B cell (primary cell): ENCODE measurements at regions not wholly inside any gene's neighbourhood (a gene's known extent, or its start where the extent isn't known, plus 50 kb on each side); places are given as distances from the start of the nearest gene placed in this dataset.
A peak's percentile ranks its signal among the peaks of the same experiment; 100 is the strongest.

ENCODE experiments used
- ATAC-seq: fragments of 200-7000 bp; cut with Tn5 transposase; one replicate; pipeline ENCODE4 v1.10.0; 2021; ENCODE audit warnings: low read depth, mild to moderate bottlenecking, moderate number of reproducible peaks, moderate library complexity
- CTCF ChIA-PET: fragments of 350-600 bp; sonication (Branson Sonifier 250); formaldehyde crosslinking; loops from one replicate; lab custom pipeline; 2021; ENCODE audit warnings: antibody characterized with exemption, inconsistent platforms; lab: Charles Lee
- POLR2A ChIA-PET: fragments of 350-600 bp; sonication (Branson Sonifier 250); formaldehyde crosslinking; loops from one replicate; lab custom pipeline; 2021; ENCODE audit warnings: antibody characterized with exemption; lab: Charles Lee
- DNase-seq: peaks from one replicate; pipeline ENCODE4 v3.0.0; 2013
- H2AFZ ChIP-seq: 2 replicates; pipeline ENCODE4 v1.6.1; 2012; ENCODE audit warnings: mild to moderate bottlenecking, low read depth, low read length; ENCODE audit not compliant: insufficient read depth, poor library complexity, severe bottlenecking
- H3K27ac ChIP-seq, 2 donors: 1 replicate in 1 of 2; 2 replicates in 1 of 2; pipeline ENCODE4 v1.5.1; 2012 to 2013; ENCODE audit warnings: low read length in 2 of 2, mild to moderate bottlenecking in 2 of 2, moderate library complexity in 1 of 2
- H3K27me3 ChIP-seq, 4 experiments: fragments of 200-600 bp in 1 of 4; sonication (generic) in 1 of 4; replicated peaks in 1 of 4; 1 replicate in 2 of 4; 2 replicates in 2 of 4; pipeline versions ENCODE4 v1.6.1 to v1.7.0; 2013 to 2016; ENCODE audit warnings: low read length in 3 of 4, mild to moderate bottlenecking in 2 of 4, mixed read lengths in 1 of 4, moderate library complexity in 1 of 4; ENCODE audit not compliant: insufficient read depth in 4 of 4, control insufficient read depth in 3 of 4; ENCODE audit errors: control extremely low read depth in 1 of 4
- H3K36me3 ChIP-seq, 2 experiments: replicated peaks in 1 of 2; 1 replicate in 1 of 2; 2 replicates in 1 of 2; pipeline versions ENCODE4 v1.6.1 to v1.7.1; 2013; ENCODE audit warnings: low read length in 1 of 2; ENCODE audit not compliant: insufficient read depth in 2 of 2, control insufficient read depth in 1 of 2; ENCODE audit errors: control extremely low read depth in 1 of 2, extremely low read depth in 1 of 2
- H3K4me1 ChIP-seq, 2 donors: fragments of 200-600 bp in 1 of 2; sonication (generic) in 1 of 2; 1 replicate in 1 of 2; 2 replicates in 1 of 2; pipeline versions ENCODE4 v1.5.1 to v1.6.1; 2013 to 2017; ENCODE audit warnings: low read length in 2 of 2; ENCODE audit not compliant: control insufficient read depth in 2 of 2, insufficient read depth in 2 of 2
- H3K4me2 ChIP-seq: replicated peaks from 2 replicates; pipeline ENCODE3; 2012; ENCODE audit warnings: mild to moderate bottlenecking, low read depth, low read length; ENCODE audit not compliant: poor library complexity, severe bottlenecking
- H3K4me3 ChIP-seq, 5 experiments: fragments of 200-600 bp in 1 of 5; sonication (generic) in 1 of 5; 1 replicate in 3 of 5; 2 replicates in 2 of 5; pipeline versions ENCODE4 v1.5.1 to v1.7.0; 2011 to 2016; ENCODE audit warnings: low read length in 4 of 5, mild to moderate bottlenecking in 4 of 5, low read depth in 2 of 5, control low read depth in 1 of 5, moderate library complexity in 1 of 5; ENCODE audit not compliant: insufficient read depth in 1 of 5; ENCODE audit errors: control extremely low read depth in 1 of 5, extremely low read depth in 1 of 5
- H3K79me2 ChIP-seq: fragments of 200-600 bp; sonication (generic); one replicate; pipeline ENCODE4 v1.6.0; 2016; ENCODE audit warnings: low read length; ENCODE audit not compliant: control insufficient read depth, insufficient read depth
- H3K9ac ChIP-seq: fragments of 200-600 bp; sonication (generic); 2 replicates; pipeline ENCODE4 v1.6.1; 2017; ENCODE audit warnings: mild to moderate bottlenecking, low read length, moderate library complexity
- H3K9me3 ChIP-seq, 3 donors: one replicate each; pipeline versions ENCODE4 v1.6.1 to v1.7.1; 2013; ENCODE audit warnings: low read length in 2 of 3; ENCODE audit not compliant: control insufficient read depth in 2 of 3, insufficient read depth in 1 of 3; ENCODE audit errors: control extremely low read depth in 1 of 3
- H4K20me1 ChIP-seq: 2 replicates; pipeline ENCODE4 v1.6.0; 2012; ENCODE audit warnings: mild to moderate bottlenecking, low read length; ENCODE audit not compliant: insufficient read depth, control insufficient read depth, poor library complexity, severe bottlenecking
- H3K27ac Mint-ChIP-seq: one replicate; pipeline ENCODE4 v1.8.0; 2021; ENCODE audit warnings: mixed read lengths
- H3K27me3 Mint-ChIP-seq: one replicate; pipeline ENCODE4 v1.8.0; 2021; ENCODE audit warnings: mixed read lengths
- H3K4me1 Mint-ChIP-seq: one replicate; pipeline ENCODE4 v1.8.0; 2021; ENCODE audit warnings: mixed read lengths
- H3K4me3 Mint-ChIP-seq: one replicate; pipeline ENCODE4 v1.8.0; 2021; ENCODE audit warnings: mixed read lengths
- H3K9me3 Mint-ChIP-seq: one replicate; pipeline ENCODE4 v1.8.0; 2022; ENCODE audit warnings: mixed read lengths; ENCODE audit not compliant: insufficient read depth
- EZH2 ChIP-seq: IDR thresholded peaks from 2 replicates; pipeline ENCODE4 v1.6.1; 2012; ENCODE audit warnings: borderline replicate concordance, low read depth, mild to moderate bottlenecking, moderate library complexity, low read length; ENCODE audit not compliant: insufficient read depth, poor library complexity, severe bottlenecking
- WGBS: methylation state at CpG from one replicate; pipeline ENCODE4 v1.1.5; 2013; ENCODE audit warnings: missing lambda C conversion rate; ENCODE audit not compliant: insufficient coverage; 5-methylcytosine and 5-hydroxymethylcytosine counted together
- intact Hi-C: fragments of 100-400 bp; cut with micrococcal nuclease; formaldehyde crosslinking; loops from one replicate; pipeline ENCODE4 v1.10.0; 2022
- TF ChIP-seq, protein P1 (sequence below): fragments of 200-600 bp; IDR thresholded peaks from one replicate; pipeline ENCODE4 v1.8.0; 2022; ENCODE audit warnings: antibody characterized with exemption, mild to moderate bottlenecking

- H3K4me2 ChIP-seq = no peak overlapping the region
- H3K4me1 ChIP-seq = peaks cover 34 to 45% of the 10 kb centered on the region in 2 donors
- H3K9ac ChIP-seq = no peak overlapping the region
- H3K36me3 ChIP-seq = no peaks in the 10 kb centered on the region
- H3K79me2 ChIP-seq = no peaks in the 10 kb centered on the region
- Mint-ChIP-seq H3K9me3 (no peaks in the 10 kb centered on the region), H3K27ac (peak overlapping the region; percentile 97), H3K4me1 (peaks cover 44% of the 10 kb centered on the region), H3K4me3 (peak overlapping the region; percentile 75), H3K27me3 (no peaks in the 10 kb centered on the region)
- CTCF ChIA-PET = no interaction called here
- H3K4me3 ChIP-seq = no peak overlapping the region
- no peaks in the 10 kb centered on the region for H4K20me1 ChIP-seq
- intact Hi-C loops = loop anchor here (2.0 kb wide), 1 partner anchor 76 kb away; no protein-coding TSS in a partner anchor
- no peak for TF ChIP-seq EZH2
- TF ChIP-seq, protein P1, sequence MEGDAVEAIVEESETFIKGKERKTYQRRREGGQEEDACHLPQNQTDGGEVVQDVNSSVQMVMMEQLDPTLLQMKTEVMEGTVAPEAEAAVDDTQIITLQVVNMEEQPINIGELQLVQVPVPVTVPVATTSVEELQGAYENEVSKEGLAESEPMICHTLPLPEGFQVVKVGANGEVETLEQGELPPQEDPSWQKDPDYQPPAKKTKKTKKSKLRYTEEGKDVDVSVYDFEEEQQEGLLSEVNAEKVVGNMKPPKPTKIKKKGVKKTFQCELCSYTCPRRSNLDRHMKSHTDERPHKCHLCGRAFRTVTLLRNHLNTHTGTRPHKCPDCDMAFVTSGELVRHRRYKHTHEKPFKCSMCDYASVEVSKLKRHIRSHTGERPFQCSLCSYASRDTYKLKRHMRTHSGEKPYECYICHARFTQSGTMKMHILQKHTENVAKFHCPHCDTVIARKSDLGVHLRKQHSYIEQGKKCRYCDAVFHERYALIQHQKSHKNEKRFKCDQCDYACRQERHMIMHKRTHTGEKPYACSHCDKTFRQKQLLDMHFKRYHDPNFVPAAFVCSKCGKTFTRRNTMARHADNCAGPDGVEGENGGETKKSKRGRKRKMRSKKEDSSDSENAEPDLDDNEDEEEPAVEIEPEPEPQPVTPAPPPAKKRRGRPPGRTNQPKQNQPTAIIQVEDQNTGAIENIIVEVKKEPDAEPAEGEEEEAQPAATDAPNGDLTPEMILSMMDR = no peak
- H3K9me3 ChIP-seq = no peaks in the 10 kb centered on the region
- POLR2A ChIA-PET = interaction anchor here (2.1 to 5.5 kb wide), 2 partner anchors 76 to 80 kb away, joined by 4 to 41 read pairs; partner anchors contain the start of gene MID1IP1
- no peak for DNase-seq
- no peaks in the 10 kb centered on the region for H3K27me3 ChIP-seq
- WGBS = 0% methylated on average over 1 of the region's 2 CpGs
- H2AFZ ChIP-seq = no peak overlapping the region
- ATAC-seq = no peak
- peak overlapping the region in 1 of 2 donors; percentile 78 for H3K27ac ChIP-seq
These were observed 79.8 kb downstream of the MID1IP1 start for GRCh38 chrX:38881066-38881465.

DNA sequence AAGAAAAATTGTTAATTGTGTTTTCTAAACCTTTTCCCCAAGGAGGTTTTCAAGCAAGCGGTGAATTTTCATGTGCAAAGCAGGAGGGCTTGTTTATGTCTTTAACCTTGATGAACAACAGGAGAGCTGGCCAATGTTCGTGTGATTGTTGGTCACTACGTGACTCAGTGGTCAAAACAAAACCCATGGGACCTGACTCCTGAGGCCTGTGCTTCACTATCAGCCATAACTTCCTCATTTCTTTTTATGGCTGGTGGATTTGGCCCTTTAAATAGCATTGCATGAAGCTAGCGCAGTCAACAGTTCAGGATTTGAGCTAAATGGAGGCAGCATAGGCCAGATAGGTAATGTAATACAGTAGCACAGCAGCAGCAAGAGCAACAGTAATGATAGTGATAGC lies 80.5 kb downstream of the MID1IP1 start:
- H3K27me3 Mint-ChIP-seq = no peaks in the 10 kb centered on the region
- DNase-seq (peak; percentile 16), ATAC-seq (no peak)
- H3K9me3 ChIP-seq = no peaks in the 10 kb centered on the region
- no peaks in the 10 kb centered on the region for H3K9me3 Mint-ChIP-seq
- H3K79me2 ChIP-seq = no peaks in the 10 kb centered on the region
- ChIA-PET POLR2A (interaction anchor here (2.1 to 5.5 kb wide), 2 partner anchors 76 to 81 kb away, joined by 4 to 41 read pairs; partner anchors contain the start of gene MID1IP1), CTCF (no interaction called here)
- intact Hi-C loops = loop anchor here (2.0 kb wide), 1 partner anchor 77 kb away; no protein-coding TSS in a partner anchor
- peak overlapping the region; percentile 80 for H3K27ac Mint-ChIP-seq
- peaks cover 44% of the 10 kb centered on the region for H3K4me1 Mint-ChIP-seq
- TF ChIP-seq, protein P1 = no peak
- no peak for TF ChIP-seq EZH2
- no peaks in the 10 kb centered on the region for H3K27me3 ChIP-seq
- H3K4me1 ChIP-seq = peaks cover 34 to 45% of the 10 kb centered on the region in 2 donors
- no peak overlapping the region for H3K4me3 ChIP-seq
- 0% methylated on average over 1 of the region's 4 CpGs for WGBS
- H3K36me3 ChIP-seq = no peaks in the 10 kb centered on the region
- H3K9ac ChIP-seq = no peak overlapping the region
- H3K4me2 ChIP-seq = peak overlapping the region; percentile 13
- H3K27ac ChIP-seq = peak overlapping the region in 1 of 2 donors; percentile 10
- H2AFZ ChIP-seq = no peak overlapping the region
- no peaks in the 10 kb centered on the region for H4K20me1 ChIP-seq
- H3K4me3 Mint-ChIP-seq = peak overlapping the region; percentile 55
